HuH-7 (cell line): ENCODE measurements at regions not wholly inside any gene's neighbourhood (a gene's known extent, or its start where the extent isn't known, plus 50 kb on each side); places are given as distances from the start of the nearest gene placed in this dataset.

Experiments used
- DNase-seq: peaks from one replicate; pipeline ENCODE4 v3.0.0; 2011; ENCODE audit warnings: low spot score

DNA sequence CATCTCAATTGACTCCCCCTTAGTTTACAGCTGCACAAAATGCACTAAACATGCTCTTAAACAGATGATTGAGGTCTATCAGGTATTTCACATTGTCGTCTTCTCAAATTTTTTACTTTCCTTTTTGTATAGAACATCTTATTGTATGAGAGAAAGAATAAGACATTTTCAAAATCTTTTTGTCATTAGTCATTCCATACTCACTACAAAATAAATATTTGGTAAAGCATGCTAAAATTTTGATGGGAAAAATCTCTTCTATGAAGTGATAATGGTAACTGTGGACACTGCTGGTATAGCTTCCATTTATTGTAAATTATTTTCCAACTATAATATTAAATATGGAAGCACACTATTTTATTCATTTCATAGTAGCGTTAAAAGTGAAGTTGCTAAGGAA lies 185.6 kb upstream of the FSTL5 start:
- DNase-seq: no peak

DNA sequence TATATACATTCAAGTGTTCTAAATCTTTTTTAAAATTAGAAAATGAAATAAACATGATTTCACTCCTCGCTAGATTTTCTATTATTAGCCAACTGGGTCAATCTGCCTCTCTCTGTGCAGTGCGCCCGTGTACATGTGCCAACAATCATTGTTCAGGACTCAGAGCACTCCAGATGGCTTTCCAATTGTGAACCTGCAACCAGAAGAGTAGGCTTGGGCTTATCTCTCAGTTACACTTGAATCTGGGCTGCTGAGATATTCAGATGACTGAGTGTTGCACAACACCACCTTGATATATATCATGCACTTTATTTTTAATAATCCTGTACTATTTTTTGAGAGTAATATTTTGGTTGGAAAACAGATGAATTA lies 184.0 kb upstream of the FSTL5 start:
- DNase-seq: no peak

GRCh38 chr4:162347156-162347841 lies 183.5 kb upstream of the FSTL5 start:
- DNase-seq: no peak

DNA sequence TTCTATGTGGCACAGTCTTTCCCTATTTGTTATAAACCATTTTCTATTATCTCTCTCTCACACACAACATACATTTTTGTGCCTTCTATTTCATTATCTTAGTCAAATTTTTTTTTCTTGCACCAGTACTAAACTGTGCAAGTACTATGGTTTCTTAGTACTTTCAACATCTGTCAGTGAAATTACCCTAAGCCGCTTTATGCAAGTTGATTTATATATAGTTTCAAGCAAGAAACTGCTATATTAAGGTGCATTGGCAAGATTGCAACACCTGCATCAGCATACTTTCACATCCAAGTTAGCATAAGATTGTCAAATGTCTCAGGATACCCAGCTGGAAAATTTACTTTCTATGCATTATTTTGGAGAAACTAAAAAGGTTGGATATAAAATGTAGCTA lies 180.2 kb upstream of the FSTL5 start:
- DNase-seq: no peak

DNA sequence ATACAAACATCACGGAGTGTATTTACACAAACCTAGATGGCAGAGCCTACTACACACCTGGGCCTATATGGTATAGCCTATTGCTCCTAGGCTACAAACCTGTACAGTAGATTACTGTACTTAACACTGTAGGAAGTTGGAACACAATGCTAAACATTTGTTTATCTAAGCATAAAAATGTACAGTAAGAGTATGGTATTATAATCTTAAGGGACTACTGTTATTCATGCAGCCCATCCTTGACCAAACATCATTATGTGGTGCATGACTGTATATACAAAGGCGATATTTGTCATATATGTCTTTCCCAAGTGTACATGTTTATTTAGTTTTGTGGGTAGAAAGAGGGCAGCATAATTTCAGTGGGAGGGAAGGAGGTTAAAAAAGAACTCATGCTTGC lies 177.7 kb upstream of the FSTL5 start:
- DNase-seq: no peak

DNA sequence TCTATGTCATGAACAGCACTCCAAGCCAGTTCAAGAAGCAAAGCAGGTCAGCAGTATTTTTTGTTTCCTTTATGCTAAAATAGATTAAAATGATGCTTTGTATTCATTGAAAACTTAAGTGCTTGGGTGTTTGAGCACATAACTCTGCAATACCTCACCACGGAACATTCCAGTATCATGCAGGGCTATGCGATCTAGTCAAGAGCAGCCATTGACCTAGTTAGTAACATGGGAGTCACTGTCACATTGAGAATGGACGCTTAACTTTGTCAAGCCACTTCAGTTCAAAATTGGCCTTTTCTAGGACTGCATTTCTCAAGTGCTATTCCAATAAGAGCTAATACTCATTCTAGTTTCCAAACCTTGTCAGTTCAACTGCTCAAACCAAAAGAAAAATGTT lies 160.1 kb upstream of the FSTL5 start:
- no peak for DNase-seq

DNA sequence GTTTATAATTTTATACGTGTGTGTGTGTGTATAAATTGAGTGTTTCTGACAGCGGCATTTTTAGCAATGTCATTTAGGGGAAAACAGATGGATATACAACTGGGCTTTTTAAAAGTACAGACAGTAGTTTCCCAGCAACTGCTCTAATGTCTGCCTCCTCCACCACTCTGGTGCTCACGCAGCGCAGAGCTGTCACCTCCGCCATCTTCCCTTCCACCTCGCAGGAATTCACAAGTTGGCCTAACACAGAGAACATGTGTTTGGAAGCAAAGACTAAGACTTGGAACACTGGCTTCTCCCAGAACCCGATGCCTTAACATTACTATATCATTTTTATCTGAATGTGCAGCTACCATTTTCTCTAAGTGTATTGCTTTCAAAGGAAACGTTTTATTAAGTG lies 158.3 kb upstream of the FSTL5 start:
- DNase-seq: no peak

GRCh38 chr4:162285753-162286152 lies 122.0 kb upstream of the FSTL5 start:
- no peak for DNase-seq

DNA sequence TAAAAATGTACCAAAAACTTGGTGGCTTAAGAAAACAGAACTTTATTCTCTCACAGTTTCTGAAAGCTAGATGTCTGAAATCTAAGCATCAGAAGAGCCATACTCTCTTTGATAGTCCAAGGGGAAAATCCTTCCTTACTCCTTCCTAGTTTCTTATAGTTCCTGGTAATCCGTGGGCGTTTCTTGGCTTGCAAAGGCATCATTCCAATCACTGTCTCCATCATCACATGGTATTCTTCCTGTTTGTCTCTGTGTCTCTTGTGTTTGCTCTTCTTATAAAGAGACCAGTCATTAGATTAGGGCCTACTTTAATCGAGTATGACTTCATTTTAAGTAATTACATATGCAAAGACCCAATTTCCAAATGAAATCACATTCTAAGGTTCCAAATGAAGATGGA lies 118.9 kb upstream of the FSTL5 start:
- no peak for DNase-seq

DNA sequence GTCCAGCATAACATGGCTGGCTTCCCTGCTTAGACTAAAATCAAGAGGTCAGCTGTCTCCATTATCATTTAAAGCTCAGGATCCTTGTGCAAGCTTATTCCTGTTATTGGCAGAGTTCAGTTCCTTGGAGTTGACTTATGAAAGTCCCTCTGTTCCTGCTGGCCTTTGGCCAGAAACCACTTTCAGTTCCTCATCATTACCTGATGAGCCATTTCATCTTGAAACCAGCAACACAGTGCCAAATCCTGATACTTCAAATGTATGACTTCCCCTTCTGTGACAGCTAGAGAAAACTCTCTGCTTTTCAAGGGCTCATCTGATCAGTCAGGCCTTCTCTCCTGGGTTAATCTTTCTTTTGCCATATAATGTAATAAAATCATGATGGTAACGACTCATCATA lies 110.6 kb upstream of the FSTL5 start:
- DNase-seq: no peak

- DNase-seq: no peak
These were observed 108.4 kb upstream of the FSTL5 start for GRCh38 chr4:162272215-162272614.

DNA sequence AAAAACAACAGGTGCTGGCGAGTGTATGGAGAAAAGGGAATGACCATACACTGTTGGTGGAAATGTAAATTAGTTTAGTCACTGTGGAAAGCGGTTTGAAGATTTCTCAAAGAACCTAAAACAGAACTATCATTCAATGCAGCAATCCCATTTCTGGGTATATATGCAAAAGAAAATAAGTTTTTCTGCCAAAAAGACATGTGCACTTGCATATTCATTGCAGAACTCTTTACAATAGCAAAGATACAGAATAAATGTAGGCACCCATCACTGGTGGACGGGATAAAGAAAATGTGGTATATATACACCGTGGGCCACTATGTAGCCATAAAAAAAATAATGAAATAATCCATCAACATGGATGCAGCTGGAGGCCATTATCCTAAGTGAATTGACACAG lies 105.1 kb upstream of the FSTL5 start:
- DNase-seq: no peak

- DNase-seq: no peak
These were observed 102.0 kb upstream of the FSTL5 start for GRCh38 chr4:162265802-162266201.

GRCh38 chr4:162245051-162245450 lies 81.3 kb upstream of the FSTL5 start:
- DNase-seq: no peak

DNA sequence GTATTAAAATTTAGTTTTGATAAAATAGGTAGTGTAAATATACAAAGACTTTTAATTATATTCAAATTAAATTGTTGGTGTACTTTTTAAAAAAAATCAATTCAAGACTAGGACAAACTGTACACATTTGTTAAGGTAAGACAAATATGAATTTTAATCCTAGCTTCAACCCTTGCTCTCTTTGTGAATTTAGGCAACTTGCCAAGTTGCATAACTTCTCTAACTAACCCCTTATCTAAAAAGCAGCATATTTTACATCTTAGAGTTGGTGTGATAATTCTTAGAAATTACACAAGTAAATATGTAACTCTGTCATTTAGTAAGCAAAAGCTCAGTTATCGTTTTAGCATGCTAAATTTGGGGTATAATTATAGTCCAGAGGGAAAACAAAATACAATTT lies 78.1 kb upstream of the FSTL5 start:
- DNase-seq: peak; percentile 2

DNA sequence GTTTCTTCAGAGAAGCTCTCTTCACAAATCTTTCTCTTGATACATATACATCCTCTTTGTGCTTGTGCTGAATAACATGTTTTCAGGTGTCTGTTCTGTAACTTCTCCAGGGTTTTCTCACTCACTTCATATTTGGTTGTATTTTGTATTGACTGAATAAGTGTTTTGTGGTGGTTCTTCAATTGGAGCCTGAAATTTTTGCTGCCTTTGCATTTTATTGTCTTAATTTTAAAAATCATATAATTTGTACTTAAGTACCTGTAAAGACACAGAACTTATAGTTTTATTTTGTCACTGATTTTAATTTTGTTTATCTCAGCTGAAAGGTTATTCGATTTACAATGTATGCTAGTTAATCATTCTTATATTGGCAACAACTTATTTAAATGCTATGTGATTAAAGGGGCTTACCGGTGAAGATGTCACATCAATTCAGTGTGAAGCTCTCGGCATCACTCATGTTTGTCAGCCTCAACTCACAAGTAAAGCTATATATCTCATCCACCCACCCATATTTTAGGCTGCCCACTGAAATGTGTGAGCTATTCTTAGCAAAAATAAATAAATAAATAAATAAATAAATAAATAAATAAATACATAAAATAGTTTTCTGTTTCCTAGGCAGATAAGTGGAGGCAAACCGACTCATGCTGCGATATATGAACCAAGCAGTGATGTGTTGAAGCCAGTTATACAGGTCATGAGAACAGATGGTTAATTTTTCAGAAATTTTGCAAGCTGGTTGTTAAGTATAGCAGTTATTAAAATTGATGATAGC lies 76.4 kb upstream of the FSTL5 start:
- no peak for DNase-seq

DNA sequence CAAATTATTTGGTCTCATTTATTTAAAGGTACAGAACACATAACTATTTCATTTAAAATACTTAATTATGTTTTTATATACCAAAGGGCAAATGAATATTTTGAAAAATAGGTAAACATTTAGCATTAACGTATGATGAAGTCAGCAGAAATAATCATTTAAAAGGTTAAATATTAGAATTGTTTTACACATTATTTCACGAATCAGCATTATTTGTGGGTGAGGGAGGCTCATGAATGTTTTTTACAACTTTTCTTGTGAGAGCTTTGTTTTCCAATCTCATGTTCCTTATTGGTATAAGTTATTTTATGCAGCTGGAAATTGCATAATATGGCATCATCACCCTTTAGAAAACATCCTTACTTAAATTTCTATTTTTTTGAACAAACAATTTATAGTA lies 73.9 kb upstream of the FSTL5 start:
- no peak for DNase-seq

- no peak for DNase-seq
These were observed 70.8 kb upstream of the FSTL5 start for GRCh38 chr4:162234595-162234994.

DNA sequence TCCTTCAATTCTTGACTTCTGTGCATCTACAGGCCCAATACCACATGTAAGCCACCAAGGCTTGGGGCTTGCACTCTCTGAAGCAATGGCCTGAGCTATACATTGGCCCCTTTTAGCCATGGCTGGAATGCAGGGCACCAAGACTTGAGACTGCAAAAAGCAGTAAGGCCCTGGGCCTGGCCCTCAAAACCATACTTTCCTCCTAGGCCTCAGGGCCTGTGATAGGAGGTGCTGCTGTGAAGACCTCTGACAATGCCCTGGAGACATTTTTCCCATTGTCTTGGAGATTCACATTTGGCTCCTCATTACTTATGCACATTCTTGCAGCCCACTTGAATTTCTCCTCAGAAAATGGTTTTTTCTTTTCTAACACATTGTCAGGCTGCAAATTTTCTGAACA lies 68.5 kb upstream of the FSTL5 start:
- DNase-seq: no peak

GRCh38 chr4:162229670-162230069 lies 65.9 kb upstream of the FSTL5 start:
- DNase-seq: no peak

- no peak for DNase-seq
These were observed 57.3 kb upstream of the FSTL5 start for GRCh38 chr4:162221148-162221547.
